Activated CD8-positive, alpha-beta T cell treated with anti-CD3 and anti-CD28 coated beads for 36 hours (primary cell): ENCODE measurements at regions not wholly inside any gene's neighbourhood (a gene's known extent, or its start where the extent isn't known, plus 50 kb on each side); places are given as distances from the start of the nearest gene placed in this dataset.

Experiments
- ATAC-seq: fragments of 200-7000 bp; cut with Tn5 transposase; one replicate; pipeline ENCODE4 v1.10.0; 2021; ENCODE audit warnings: mild to moderate bottlenecking, moderate library complexity
- CTCF ChIA-PET: fragments of 350-600 bp; sonication (Branson Sonifier 250); formaldehyde crosslinking; loops from one replicate; lab custom pipeline; 2021; ENCODE audit warnings: antibody characterized with exemption; lab: Charles Lee
- POLR2A ChIA-PET: fragments of 350-600 bp; sonication (Branson Sonifier 250); formaldehyde crosslinking; loops from one replicate; lab custom pipeline; 2021; ENCODE audit warnings: antibody characterized with exemption; lab: Charles Lee
- DNase-seq: peaks from one replicate; pipeline ENCODE4 v3.0.0-alpha.2; 2020
- H3K27ac Mint-ChIP-seq: one replicate; pipeline ENCODE4 v1.8.0; 2021; ENCODE audit warnings: mild to moderate bottlenecking, mixed read lengths
- H3K27me3 Mint-ChIP-seq: one replicate; pipeline ENCODE4 v1.8.0; 2021; ENCODE audit warnings: mixed read lengths
- H3K36me3 Mint-ChIP-seq: one replicate; pipeline ENCODE4 v1.8.0; 2021; ENCODE audit warnings: low read depth, mixed read lengths
- H3K4me1 Mint-ChIP-seq: one replicate; pipeline ENCODE4 v1.8.0; 2021; ENCODE audit warnings: low read depth, mixed read lengths
- H3K4me3 Mint-ChIP-seq: one replicate; pipeline ENCODE4 v1.8.0; 2021; ENCODE audit warnings: mild to moderate bottlenecking, moderate library complexity, mixed read lengths
- H3K9me3 Mint-ChIP-seq: one replicate; pipeline ENCODE4 v1.8.0; 2021; ENCODE audit warnings: mixed read lengths
- CTCF ChIP-seq: fragments of 200-600 bp; IDR thresholded peaks from one replicate; pipeline ENCODE4 v1.8.0; 2022; ENCODE audit warnings: antibody characterized with exemption, mild to moderate bottlenecking
- intact Hi-C: fragments of 100-400 bp; cut with micrococcal nuclease; formaldehyde crosslinking; loops from one replicate; pipeline ENCODE4 v1.10.0; 2022

GRCh38 chr6:77551135-77551534, 87.8 kb upstream of the HTR1B start:
- TF ChIP-seq CTCF = no peak
- POLR2A ChIA-PET = no interaction called here
- intact Hi-C loops = no loop called here
- CTCF ChIA-PET = no interaction called here
- Mint-ChIP-seq H3K27ac (no peak overlapping the region), H3K4me1 (no peaks in the 10 kb centered on the region), H3K9me3 (no peaks in the 10 kb centered on the region), H3K4me3 (no peak overlapping the region), H3K36me3 (no peaks in the 10 kb centered on the region), H3K27me3 (no peaks in the 10 kb centered on the region)
- ATAC-seq (no peak), DNase-seq (no peak)

- Mint-ChIP-seq H3K27me3 (no peaks in the 10 kb centered on the region), H3K27ac (no peak overlapping the region), H3K36me3 (no peaks in the 10 kb centered on the region), H3K4me1 (no peaks in the 10 kb centered on the region), H3K4me3 (no peak overlapping the region), H3K9me3 (no peaks in the 10 kb centered on the region)
- DNase-seq = no peak
- no peak for TF ChIP-seq CTCF
- ChIA-PET POLR2A (no interaction called here), CTCF (no interaction called here)
- ATAC-seq = no peak
- intact Hi-C loops = no loop called here
Measured at GRCh38 chr6:77561768-77562314, 91.0 kb upstream of the MEI4 start.

GRCh38 chr6:77565370-77565769, 87.5 kb upstream of the MEI4 start:
- intact Hi-C loops = no loop called here
- DNase-seq (no peak), ATAC-seq (no peak)
- no peak for TF ChIP-seq CTCF
- ChIA-PET POLR2A (no interaction called here), CTCF (no interaction called here)
- Mint-ChIP-seq H3K4me3 (no peak overlapping the region), H3K4me1 (no peaks in the 10 kb centered on the region), H3K9me3 (no peaks in the 10 kb centered on the region), H3K27me3 (no peaks in the 10 kb centered on the region), H3K36me3 (no peaks in the 10 kb centered on the region), H3K27ac (no peak overlapping the region)

GRCh38 chr6:77566235-77566634, 86.6 kb upstream of the MEI4 start:
- no peaks in the 10 kb centered on the region for H3K36me3 Mint-ChIP-seq
- no peaks in the 10 kb centered on the region for H3K9me3 Mint-ChIP-seq
- H3K4me1 Mint-ChIP-seq = no peaks in the 10 kb centered on the region
- H3K27ac Mint-ChIP-seq = no peak overlapping the region
- H3K27me3 Mint-ChIP-seq = no peaks in the 10 kb centered on the region
- DNase-seq = no peak
- no peak for TF ChIP-seq CTCF
- ATAC-seq = no peak
- intact Hi-C loops = no loop called here
- no peak overlapping the region for H3K4me3 Mint-ChIP-seq
- ChIA-PET POLR2A (no interaction called here), CTCF (no interaction called here)

GRCh38 chr6:77568570-77568969, 84.3 kb upstream of the MEI4 start:
- no peaks in the 10 kb centered on the region for H3K36me3 Mint-ChIP-seq
- no peak for TF ChIP-seq CTCF
- no peaks in the 10 kb centered on the region for H3K9me3 Mint-ChIP-seq
- DNase-seq (no peak), ATAC-seq (no peak)
- no peaks in the 10 kb centered on the region for H3K4me1 Mint-ChIP-seq
- no peaks in the 10 kb centered on the region for H3K27me3 Mint-ChIP-seq
- no peak overlapping the region for H3K4me3 Mint-ChIP-seq
- ChIA-PET POLR2A (no interaction called here), CTCF (no interaction called here)
- H3K27ac Mint-ChIP-seq = no peak overlapping the region
- intact Hi-C loops = no loop called here
